Panc1 (cell line): ENCODE measurements at regions not wholly inside any gene's neighbourhood (a gene's known extent, or its start where the extent isn't known, plus 50 kb on each side); places are given as distances from the start of the nearest gene placed in this dataset.

Source experiments
- ATAC-seq: fragments of 200-7000 bp; cut with Tn5 transposase; 2 replicates; pipeline ENCODE4 v1.9.1; 2020; ENCODE audit warnings: mild to moderate bottlenecking, moderate library complexity
- BruUV-seq: library from RNA; stranded (reverse); fragments of 400-500 nt; replicated peaks from 2 replicates; lab custom pipeline; 2021; lab: Mats Ljungman, UMichigan
- CTCF ChIA-PET: fragments of 300-600 bp; sonication (Branson Sonifier 250); formaldehyde crosslinking; loops from one replicate; lab custom pipeline; 2022; ENCODE audit warnings: antibody characterized with exemption; lab: Charles Lee
- POLR2A ChIA-PET: fragments of 300-600 bp; sonication (Branson Sonifier 250); formaldehyde crosslinking; loops from one replicate; lab custom pipeline; 2022; ENCODE audit warnings: antibody characterized with exemption; lab: Charles Lee
- DNase-seq: peaks from one replicate; pipeline ENCODE4 v3.0.0-alpha.2; 2010; ENCODE audit warnings: low read depth, low spot score
- H3K27ac ChIP-seq: 2 replicates; pipeline ENCODE4 v1.5.1; 2011; ENCODE audit warnings: mild to moderate bottlenecking, low read length, inconsistent platforms
- H3K27me3 ChIP-seq: fragments of 200-500 bp; sonication (Bioruptor generic); 2 replicates; pipeline ENCODE4 v1.6.0; 2014; ENCODE audit warnings: low read length, inconsistent platforms; ENCODE audit not compliant: control insufficient read depth, insufficient read depth
- H3K36me3 ChIP-seq: fragments of 200-500 bp; sonication (Bioruptor generic); 2 replicates; pipeline ENCODE4 v1.5.1; 2014; ENCODE audit warnings: inconsistent platforms, mild to moderate bottlenecking, low read length, moderate library complexity; ENCODE audit not compliant: control insufficient read depth, insufficient read depth
- H3K4me1 ChIP-seq: 2 replicates; pipeline ENCODE4 v1.5.1; 2011; ENCODE audit warnings: inconsistent platforms, mild to moderate bottlenecking, low read length, moderate library complexity; ENCODE audit not compliant: control insufficient read depth, insufficient read depth
- H3K4me3 ChIP-seq, 2 experiments: 2 replicates each; pipeline ENCODE4 v1.5.1; 2011 to 2012; ENCODE audit warnings: low read depth in 2 of 2, low read length in 2 of 2, mild to moderate bottlenecking in 2 of 2, inconsistent platforms in 1 of 2, moderate library complexity in 1 of 2
- H3K9me3 ChIP-seq: fragments of 200-500 bp; sonication (Bioruptor generic); 2 replicates; pipeline ENCODE4 v1.5.1; 2014; ENCODE audit warnings: low read depth, mild to moderate bottlenecking, inconsistent platforms, low read length, moderate library complexity; ENCODE audit not compliant: control insufficient read depth, insufficient read depth
- CTCF ChIP-seq: fragments of 450-650 bp; IDR thresholded peaks from 2 replicates; pipeline ENCODE4 v1.5.1; 2017; ENCODE audit warnings: mild to moderate bottlenecking
- POLR2AphosphoS5 ChIP-seq: IDR thresholded peaks from 2 replicates; pipeline ENCODE4 v1.6.1; 2012; ENCODE audit warnings: mild to moderate bottlenecking, low read depth, low read length, moderate library complexity
- REST ChIP-seq, 2 experiments: IDR thresholded peaks; 2 replicates each; pipeline ENCODE4 v1.6.1; 2011 to 2012; ENCODE audit warnings: low read depth in 2 of 2, control low read depth in 1 of 2, low read length in 1 of 2, mild to moderate bottlenecking in 1 of 2, moderate library complexity in 1 of 2; ENCODE audit not compliant: insufficient read depth in 1 of 2
- SIN3A ChIP-seq: IDR thresholded peaks from 2 replicates; pipeline ENCODE4 v1.6.1; 2012; ENCODE audit warnings: low read depth, mild to moderate bottlenecking, low read length, moderate library complexity, borderline replicate concordance; ENCODE audit not compliant: insufficient read depth
- TCF7L2 ChIP-seq: IDR thresholded peaks from 2 replicates; pipeline ENCODE4 v1.6.1; 2011; ENCODE audit warnings: mild to moderate bottlenecking, low read depth, low read length, inconsistent platforms
- in situ Hi-C: cut with HindIII; loops from 2 replicates; pipeline ENCODE4 v1.10.0; 2016; ENCODE audit warnings: low sequenced_read_pairs, low pct_unique_long_range_greater_than_20kb
- intact Hi-C: fragments of 100-400 bp; cut with micrococcal nuclease; formaldehyde crosslinking; loops from one replicate; pipeline ENCODE4 v1.10.0; 2022; ENCODE audit not compliant: unreplicated experiment

- no peak for TF ChIP-seq POLR2AphosphoS5
Measured at GRCh38 chr1:229792012-229792975, 166.2 kb downstream of the URB2 start (continued).

GRCh38 chr1:229793488-229793887 is 167.4 kb downstream of the URB2 start:
- ChIA-PET POLR2A (no interaction called here), CTCF (no interaction called here)
- Histone ChIP-seq H3K4me3 (no peak overlapping the region), H3K9me3 (no peaks in the 10 kb centered on the region), H3K27me3 (peaks cover 5% of the 10 kb centered on the region), H3K27ac (no peak overlapping the region), H3K36me3 (no peaks in the 10 kb centered on the region), H3K4me1 (no peaks in the 10 kb centered on the region)
- TF ChIP-seq REST (IDR thresholded peaks at IDR 0.05; ENCODE audit: insufficient read depth in 1 of 2, low read depth in 2 of 2, low read length in 1 of 2) = no peak
- no peak for TF ChIP-seq SIN3A
- TF ChIP-seq POLR2AphosphoS5 = no peak
- TF ChIP-seq TCF7L2 = no peak
- no peak for TF ChIP-seq CTCF
- DNase-seq (no peak), ATAC-seq (no peak)
- BruUV-seq = no TSS peak
- intact Hi-C loops = no loop called here
- in situ Hi-C loops = no loop called here

- intact Hi-C loops = no loop called here
- DNase-seq (no peak), ATAC-seq (no peak)
- no peak overlapping the region for H3K4me3 ChIP-seq
- H3K9me3 ChIP-seq = no peaks in the 10 kb centered on the region
- no peaks in the 10 kb centered on the region for H3K36me3 ChIP-seq
- in situ Hi-C loops = no loop called here
- H3K27me3 ChIP-seq = peaks cover 5% of the 10 kb centered on the region
- ChIA-PET CTCF (no interaction called here), POLR2A (no interaction called here)
- H3K27ac ChIP-seq = no peak overlapping the region
- H3K4me1 ChIP-seq = no peaks in the 10 kb centered on the region
- no TSS peak for BruUV-seq
- TF ChIP-seq REST (IDR thresholded peaks at IDR 0.05; ENCODE audit: insufficient read depth in 1 of 2, low read depth in 2 of 2, low read length in 1 of 2) (no peak), CTCF (no peak), SIN3A (no peak), POLR2AphosphoS5 (no peak), TCF7L2 (no peak)
Measured at GRCh38 chr1:229798558-229798957, 172.5 kb downstream of the URB2 start.
